HEK293T (cell line): ENCODE measurements at regions not wholly inside any gene's neighbourhood (a gene's known extent, or its start where the extent isn't known, plus 50 kb on each side); places are given as distances from the start of the nearest gene placed in this dataset.

Experiments
- CTCF ChIA-PET: fragments of 350-600 bp; formaldehyde crosslinking; extraction: SDS; loops from one replicate; lab custom pipeline; 2021; ENCODE audit warnings: antibody characterized with exemption, inconsistent platforms; lab: Yijun Ruan, JAX
- POLR2A ChIA-PET: fragments of 350-600 bp; formaldehyde crosslinking; extraction: SDS; loops from one replicate; lab custom pipeline; 2020; ENCODE audit warnings: antibody characterized with exemption, inconsistent platforms; lab: Yijun Ruan, JAX
- DNase-seq: peaks from one replicate; pipeline ENCODE4 v3.0.0; 2012; ENCODE audit warnings: mixed read lengths; ENCODE audit errors: extremely low spot score
- ARNT ChIP-seq: fragments of 450-650 bp; IDR thresholded peaks from 2 replicates; pipeline ENCODE4 v1.6.1; 2017; ENCODE audit warnings: mild to moderate bottlenecking
- BHLHE40 ChIP-seq: fragments of 450-650 bp; IDR thresholded peaks from 2 replicates; pipeline ENCODE4 v1.6.1; 2016; ENCODE audit warnings: mild to moderate bottlenecking, moderate library complexity, borderline replicate concordance
- CTBP1 ChIP-seq: fragments of 450-650 bp; IDR thresholded peaks from 2 replicates; pipeline ENCODE4 v1.6.1; 2016; ENCODE audit warnings: borderline replicate concordance
- ELF4 ChIP-seq: fragments of 450-650 bp; IDR thresholded peaks from 2 replicates; pipeline ENCODE4 v1.6.1; 2017; ENCODE audit warnings: antibody characterized with exemption
- FOXA1 ChIP-seq: fragments of 450-650 bp; IDR thresholded peaks from 2 replicates; pipeline ENCODE4 v1.6.1; 2016; ENCODE audit warnings: mild to moderate bottlenecking
- FOXK2 ChIP-seq: fragments of 450-650 bp; IDR thresholded peaks from 2 replicates; pipeline ENCODE4 v1.6.1; 2016; ENCODE audit warnings: mild to moderate bottlenecking
- FOXM1 ChIP-seq: fragments of 450-650 bp; IDR thresholded peaks from 2 replicates; pipeline ENCODE4 v1.6.1; 2017; ENCODE audit warnings: mild to moderate bottlenecking, borderline replicate concordance
- HDGF ChIP-seq: fragments of 450-650 bp; IDR thresholded peaks from 2 replicates; pipeline ENCODE4 v1.6.1; 2017; ENCODE audit warnings: antibody characterized with exemption, borderline replicate concordance
- L3MBTL2 ChIP-seq: fragments of 450-650 bp; conservative IDR thresholded peaks from 2 replicates; pipeline ENCODE4 v1.6.1; 2016; ENCODE audit warnings: mild to moderate bottlenecking
- LEF1 ChIP-seq: fragments of 450-650 bp; IDR thresholded peaks from 2 replicates; pipeline ENCODE4 v1.6.1; 2017; ENCODE audit warnings: mild to moderate bottlenecking, borderline replicate concordance
- NFRKB ChIP-seq: fragments of 450-650 bp; IDR thresholded peaks from 2 replicates; pipeline ENCODE4 v1.6.1; 2016; ENCODE audit warnings: mild to moderate bottlenecking, moderate library complexity
- PKNOX1 ChIP-seq: fragments of 450-650 bp; IDR thresholded peaks from 2 replicates; pipeline ENCODE4 v1.6.1; 2016
- SP1 ChIP-seq: fragments of 450-650 bp; IDR thresholded peaks from 2 replicates; pipeline ENCODE4 v1.6.1; 2017
- SUZ12 ChIP-seq: fragments of 450-650 bp; IDR thresholded peaks from 2 replicates; pipeline ENCODE4 v1.6.1; 2016; ENCODE audit warnings: mild to moderate bottlenecking
- TARDBP ChIP-seq: fragments of 450-650 bp; IDR thresholded peaks from 2 replicates; pipeline ENCODE4 v1.6.1; 2016
- ZNF384 ChIP-seq: fragments of 450-650 bp; IDR thresholded peaks from 2 replicates; pipeline ENCODE4 v1.6.1; 2016

- POLR2A ChIA-PET, result no interaction called here
- DNase-seq, result no peak
- no peak for TF ChIP-seq SP1
Measured at GRCh38 chr2:152874955-152875354, 156.5 kb downstream of the ARL6IP6 start.

GRCh38 chr2:152870239-152870638 lies 151.8 kb downstream of the ARL6IP6 start:
- CTCF ChIA-PET, result no interaction called here
- POLR2A ChIA-PET, result no interaction called here

More at GRCh38 chr2:152874955-152875354, 156.5 kb downstream of the ARL6IP6 start:
- CTCF ChIA-PET, result no interaction called here

DNA sequence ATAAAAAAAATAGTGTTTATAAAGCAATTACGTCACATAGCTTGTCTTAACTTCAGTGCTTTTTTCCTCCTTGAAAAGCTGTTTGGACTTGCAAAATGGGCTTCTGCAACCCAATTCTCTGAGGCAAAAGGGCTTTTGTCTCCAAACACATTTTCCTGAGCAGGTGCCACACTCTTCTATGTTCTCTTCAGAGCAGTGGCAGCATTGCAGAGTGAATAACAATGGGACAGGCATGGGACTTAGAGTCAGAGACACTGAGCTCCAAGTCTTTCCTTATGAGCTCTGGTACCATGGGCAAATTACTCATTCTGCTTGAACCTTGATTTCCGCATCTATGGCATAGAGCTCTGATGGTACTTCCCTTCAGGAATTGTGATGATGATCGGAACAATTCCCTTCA lies 149.0 kb downstream of the ARL6IP6 start:
- ChIA-PET POLR2A (no interaction called here), CTCF (no interaction called here)
- DNase-seq, result no peak
- no peak for TF ChIP-seq CTBP1
- TF ChIP-seq PKNOX1, result no peak
- no peak for TF ChIP-seq NFRKB
- no peak for TF ChIP-seq LEF1
- TF ChIP-seq TARDBP, result no peak
- TF ChIP-seq FOXA1, result no peak
- TF ChIP-seq SP1, result no peak
- TF ChIP-seq ZNF384, result no peak
- no peak for TF ChIP-seq FOXM1
- TF ChIP-seq ELF4, result no peak
- TF ChIP-seq BHLHE40, result no peak
- TF ChIP-seq HDGF, result no peak
- no peak for TF ChIP-seq ARNT
- TF ChIP-seq FOXK2, result no peak
- no peak for TF ChIP-seq L3MBTL2
- TF ChIP-seq SUZ12, result no peak

More at GRCh38 chr2:152870239-152870638, 151.8 kb downstream of the ARL6IP6 start:
- no peak for DNase-seq
- TF ChIP-seq FOXM1, result no peak
- no peak for TF ChIP-seq ARNT
- TF ChIP-seq NFRKB, result no peak
- no peak for TF ChIP-seq LEF1
- no peak for TF ChIP-seq CTBP1
- no peak for TF ChIP-seq ZNF384
- no peak for TF ChIP-seq SUZ12
- no peak for TF ChIP-seq TARDBP
- no peak for TF ChIP-seq FOXA1
- no peak for TF ChIP-seq L3MBTL2
- TF ChIP-seq HDGF, result no peak
- no peak for TF ChIP-seq BHLHE40
- no peak for TF ChIP-seq ELF4
- no peak for TF ChIP-seq SP1
- TF ChIP-seq PKNOX1, result no peak
- TF ChIP-seq FOXK2, result no peak

DNA sequence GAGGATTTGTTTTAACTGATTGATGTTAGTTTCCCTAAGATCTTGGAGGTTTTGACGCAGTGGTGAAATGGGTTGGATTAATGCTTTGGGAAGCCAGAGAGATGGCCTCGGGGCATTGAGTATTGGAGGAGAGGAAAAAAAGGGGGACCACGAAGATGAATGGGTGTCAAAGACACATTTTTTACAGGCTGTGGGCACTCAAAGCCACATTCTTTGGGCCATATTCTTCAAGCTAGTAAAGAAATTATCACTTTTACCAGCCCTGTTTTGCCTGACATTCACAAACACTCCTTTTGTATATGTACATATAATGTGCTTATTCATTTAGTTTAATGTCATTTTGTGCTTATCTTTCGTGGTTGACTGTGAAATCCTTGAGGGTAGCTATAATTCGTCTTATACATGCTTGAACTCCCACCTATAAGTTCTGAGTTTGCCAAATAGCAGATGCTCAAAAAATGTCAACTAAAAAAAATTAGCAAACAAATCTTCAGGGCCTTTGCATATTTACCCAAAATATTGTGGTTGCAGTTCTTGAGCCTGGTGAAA lies 146.3 kb downstream of the ARL6IP6 start:
- ChIA-PET CTCF (no interaction called here), POLR2A (no interaction called here)
- DNase-seq, result no peak
- TF ChIP-seq ZNF384 (no peak), ELF4 (no peak), CTBP1 (no peak)

DNA sequence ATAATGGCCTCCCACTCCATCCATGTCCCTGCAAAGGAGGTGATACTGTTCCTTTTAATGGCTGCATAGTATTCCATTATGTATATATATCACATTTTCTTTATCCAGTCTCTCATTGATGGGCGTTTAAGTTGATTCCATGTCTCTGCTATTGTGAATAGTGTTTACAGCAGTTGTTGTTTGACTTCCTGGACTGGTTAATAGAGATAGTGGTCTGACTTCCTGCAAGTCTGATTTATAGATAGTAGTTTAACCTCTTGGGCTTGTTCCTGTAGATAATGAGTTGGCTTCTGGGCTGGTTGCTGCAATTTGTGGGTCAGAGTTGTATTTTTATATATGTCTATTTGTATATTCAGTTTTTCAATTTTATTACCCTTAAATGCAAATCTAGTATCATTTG lies 145.4 kb downstream of the ARL6IP6 start:
- DNase-seq, result no peak
- ChIA-PET POLR2A (no interaction called here), CTCF (no interaction called here)
- TF ChIP-seq NFRKB (no peak), FOXA1 (no peak), ELF4 (no peak), L3MBTL2 (no peak), CTBP1 (no peak), PKNOX1 (no peak), HDGF (no peak)

DNA sequence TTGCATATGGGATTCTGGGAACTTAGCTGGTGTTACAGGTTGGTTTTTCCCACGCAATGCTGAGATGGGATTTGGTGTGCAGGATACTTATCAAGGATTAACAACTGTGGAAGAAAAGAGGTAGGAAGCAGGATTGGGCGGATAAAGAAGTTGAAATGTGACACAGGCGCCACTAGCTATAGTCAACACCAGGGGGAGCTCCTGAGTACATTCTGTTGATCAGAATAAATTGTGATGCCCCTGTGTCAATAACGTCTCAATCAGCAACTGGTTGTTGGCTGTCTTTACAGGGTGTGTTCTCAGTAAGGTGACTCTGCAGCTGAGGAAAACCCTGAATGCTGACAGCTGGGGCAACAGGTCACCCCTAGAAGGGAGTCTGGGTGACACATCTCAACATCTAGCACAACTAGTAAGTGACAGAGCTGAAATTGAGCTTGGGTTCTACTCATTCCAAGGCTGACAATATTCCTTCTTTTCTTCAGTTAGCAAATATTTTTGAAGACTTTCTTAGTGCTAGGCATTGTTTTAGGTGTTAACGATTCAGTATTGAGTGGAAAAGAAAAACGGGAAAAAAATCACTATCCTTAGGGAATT lies 143.0 kb downstream of the ARL6IP6 start:
- peak; percentile 70 for DNase-seq
- CTCF ChIA-PET, result interaction anchor here (0.6 to 1.4 kb wide), 6 partner anchors 9 to 979 kb away, joined by 3 to 5 read pairs (median 3); no protein-coding TSS in a partner anchor
- POLR2A ChIA-PET, result no interaction called here
- no peak for TF ChIP-seq L3MBTL2
- TF ChIP-seq PKNOX1, result peak; percentile 36
